Left ventricle myocardium inferior (tissue), 1 donor: ENCODE measurements at regions not wholly inside any gene's neighbourhood (a gene's known extent, or its start where the extent isn't known, plus 50 kb on each side); places are given as distances from the start of the nearest gene placed in this dataset.
"Not testable (repeated sequence)": the region's sequence is repeated elsewhere in the genome, so short reads cannot be mapped to it uniquely, and the experiment has no call there.

Experiments used
- DNase-seq: peaks from one replicate; pipeline ENCODE4 v3.0.0-alpha.2; 2020
- H3K27ac ChIP-seq: fragments of 200-600 bp; replicated peaks from 2 replicates; pipeline ENCODE4 v1.8.0; 2021
- H3K27me3 ChIP-seq: fragments of 200-600 bp; 2 replicates; pipeline ENCODE4 v1.8.0; 2021; ENCODE audit warnings: low read depth
- H3K36me3 ChIP-seq: fragments of 200-600 bp; 2 replicates; pipeline ENCODE4 v1.8.0; 2021
- H3K4me1 ChIP-seq: fragments of 200-600 bp; 2 replicates; pipeline ENCODE4 v1.8.0; 2021
- H3K4me3 ChIP-seq: fragments of 200-600 bp; 2 replicates; pipeline ENCODE4 v1.8.0; 2021; ENCODE audit warnings: mild to moderate bottlenecking, moderate library complexity
- H3K9me3 ChIP-seq: fragments of 200-600 bp; replicated peaks from 2 replicates; pipeline ENCODE4 v1.8.0; 2021
- intact Hi-C: fragments of 100-400 bp; cut with micrococcal nuclease; formaldehyde crosslinking; loops from one replicate; pipeline ENCODE4 v1.11.0; 2022
- TF ChIP-seq, protein P1 (sequence below): fragments of 200-600 bp; IDR thresholded peaks from 2 replicates; pipeline ENCODE4 v1.8.0; 2021; ENCODE audit warnings: antibody characterized with exemption, mild to moderate bottlenecking, borderline replicate concordance
- donor health status: DM: no; HTN: yes; CAD: no; lungs with severe emphysema.

DNA sequence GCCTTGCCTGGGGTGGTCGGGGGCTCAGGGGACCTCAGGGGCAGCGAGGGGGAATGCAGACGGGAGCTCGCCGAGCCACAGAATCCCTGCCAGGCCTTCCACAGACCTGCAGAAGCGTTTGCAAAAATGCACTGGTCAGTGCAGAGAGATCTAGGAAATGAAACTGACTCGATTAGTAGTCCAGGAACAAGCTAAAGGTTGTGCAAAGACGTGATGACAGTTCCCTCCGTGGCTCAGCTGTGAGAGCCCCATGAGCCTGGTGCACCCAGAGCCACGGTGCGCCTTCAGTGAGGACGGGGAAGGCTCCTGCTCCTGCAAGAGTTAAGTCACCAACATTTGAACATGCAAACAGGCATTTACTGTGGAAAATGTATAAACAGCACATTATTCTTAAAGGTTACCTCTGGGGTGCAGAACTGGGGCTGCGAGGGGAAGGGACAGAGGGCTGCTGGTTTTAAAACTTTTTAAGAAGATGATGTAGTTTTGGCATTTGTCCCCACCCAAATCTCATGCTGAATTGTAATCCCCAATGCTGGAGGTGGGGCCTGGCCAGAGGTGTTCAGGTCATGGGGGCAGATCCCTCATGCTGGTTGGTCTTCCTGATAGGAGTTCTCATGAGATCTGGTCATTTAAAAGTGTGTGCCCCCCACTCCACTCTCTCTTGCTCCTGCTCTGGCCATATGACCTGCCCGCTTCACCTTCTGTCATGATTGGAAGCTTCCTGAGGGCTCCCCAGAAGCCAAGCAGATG lies 147.3 kb downstream of the DLL1 start:
- no peak for DNase-seq
- no peaks in the 10 kb centered on the region for H3K36me3 ChIP-seq
- H3K27me3 ChIP-seq, result no peaks in the 10 kb centered on the region
- H3K4me1 ChIP-seq, result peaks cover 20% of the 10 kb centered on the region
- peaks cover 13% of the 10 kb centered on the region for H3K9me3 ChIP-seq
- H3K27ac ChIP-seq, result no peak overlapping the region
- H3K4me3 ChIP-seq, result no peak overlapping the region
- TF ChIP-seq, protein P1, sequence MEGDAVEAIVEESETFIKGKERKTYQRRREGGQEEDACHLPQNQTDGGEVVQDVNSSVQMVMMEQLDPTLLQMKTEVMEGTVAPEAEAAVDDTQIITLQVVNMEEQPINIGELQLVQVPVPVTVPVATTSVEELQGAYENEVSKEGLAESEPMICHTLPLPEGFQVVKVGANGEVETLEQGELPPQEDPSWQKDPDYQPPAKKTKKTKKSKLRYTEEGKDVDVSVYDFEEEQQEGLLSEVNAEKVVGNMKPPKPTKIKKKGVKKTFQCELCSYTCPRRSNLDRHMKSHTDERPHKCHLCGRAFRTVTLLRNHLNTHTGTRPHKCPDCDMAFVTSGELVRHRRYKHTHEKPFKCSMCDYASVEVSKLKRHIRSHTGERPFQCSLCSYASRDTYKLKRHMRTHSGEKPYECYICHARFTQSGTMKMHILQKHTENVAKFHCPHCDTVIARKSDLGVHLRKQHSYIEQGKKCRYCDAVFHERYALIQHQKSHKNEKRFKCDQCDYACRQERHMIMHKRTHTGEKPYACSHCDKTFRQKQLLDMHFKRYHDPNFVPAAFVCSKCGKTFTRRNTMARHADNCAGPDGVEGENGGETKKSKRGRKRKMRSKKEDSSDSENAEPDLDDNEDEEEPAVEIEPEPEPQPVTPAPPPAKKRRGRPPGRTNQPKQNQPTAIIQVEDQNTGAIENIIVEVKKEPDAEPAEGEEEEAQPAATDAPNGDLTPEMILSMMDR, result no peak
- intact Hi-C loops, result no loop called here

- TF ChIP-seq, protein P1, result no peak
- Histone ChIP-seq H3K4me1 (peaks cover 20% of the 10 kb centered on the region), H3K27me3 (no peaks in the 10 kb centered on the region), H3K9me3 (peaks cover 13% of the 10 kb centered on the region), H3K27ac (no peak overlapping the region), H3K36me3 (no peaks in the 10 kb centered on the region), H3K4me3 (no peak overlapping the region)
- DNase-seq, result no peak
- intact Hi-C loops, result no loop called here
Measured at GRCh38 chr6:170142559-170142958, 148.3 kb downstream of the DLL1 start.

GRCh38 chr6:170141061-170141460 lies 149.8 kb downstream of the DLL1 start:
- H3K27me3 ChIP-seq, H3K4me3 ChIP-seq, DNase-seq, intact Hi-C loops, H3K36me3 ChIP-seq, H3K27ac ChIP-seq: not testable (repeated sequence)
- Histone ChIP-seq H3K9me3 (peaks cover 13% of the 10 kb centered on the region), H3K4me1 (peaks cover 28% of the 10 kb centered on the region)

DNA sequence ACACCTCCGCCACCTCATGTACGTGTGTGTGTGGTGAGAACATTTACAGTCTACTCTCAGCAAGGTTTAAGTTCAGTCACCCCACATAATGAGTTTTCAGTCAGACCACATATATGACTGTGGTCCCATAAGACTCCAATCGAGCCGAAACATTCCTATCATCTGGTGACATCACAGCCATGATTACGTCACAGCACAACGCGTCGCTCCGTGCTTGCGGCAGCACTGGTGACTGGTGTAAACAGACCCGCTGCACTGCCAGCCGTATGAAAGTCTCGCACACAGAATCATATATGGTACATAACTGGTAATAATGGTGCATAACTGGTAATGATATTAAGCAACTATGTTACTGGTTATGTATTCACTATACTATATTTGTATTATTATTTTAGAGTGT lies 150.7 kb downstream of the DLL1 start:
- intact Hi-C loops, result no loop called here
- H3K4me3 ChIP-seq, result no peak overlapping the region
- DNase-seq, result no peak
- TF ChIP-seq, protein P1, result no peak
- H3K9me3 ChIP-seq, result peaks cover 13% of the 10 kb centered on the region
- no peaks in the 10 kb centered on the region for H3K36me3 ChIP-seq
- H3K27ac ChIP-seq, result no peak overlapping the region
- peaks cover 35% of the 10 kb centered on the region for H3K4me1 ChIP-seq
- no peaks in the 10 kb centered on the region for H3K27me3 ChIP-seq

DNA sequence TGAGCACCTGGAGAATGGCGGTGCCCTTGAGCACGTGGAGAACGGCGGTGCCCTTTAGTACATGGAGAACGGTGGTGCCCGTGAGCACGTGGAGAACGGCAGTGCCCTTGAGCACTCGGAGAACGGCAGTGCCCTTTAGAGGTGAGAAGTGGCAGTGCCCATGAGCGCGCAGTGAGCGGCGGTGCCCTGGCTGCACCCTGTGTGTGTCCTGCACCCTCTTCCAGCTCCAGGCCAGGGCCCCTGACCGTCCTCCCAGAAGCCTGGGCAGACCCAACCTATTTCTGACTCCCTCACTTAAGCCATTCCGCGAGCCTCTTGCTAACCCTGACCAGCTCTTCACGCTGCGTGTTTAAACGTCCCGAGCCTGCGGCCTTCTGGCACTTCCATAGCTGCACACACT lies 151.3 kb downstream of the DLL1 start:
- H3K36me3 ChIP-seq, result no peaks in the 10 kb centered on the region
- TF ChIP-seq, protein P1, result no peak
- no peaks in the 10 kb centered on the region for H3K27me3 ChIP-seq
- peaks cover 13% of the 10 kb centered on the region for H3K9me3 ChIP-seq
- DNase-seq, result no peak
- H3K4me3 ChIP-seq, result no peak overlapping the region
- H3K4me1 ChIP-seq, result peaks cover 39% of the 10 kb centered on the region
- intact Hi-C loops, result no loop called here
- no peak overlapping the region for H3K27ac ChIP-seq

DNA sequence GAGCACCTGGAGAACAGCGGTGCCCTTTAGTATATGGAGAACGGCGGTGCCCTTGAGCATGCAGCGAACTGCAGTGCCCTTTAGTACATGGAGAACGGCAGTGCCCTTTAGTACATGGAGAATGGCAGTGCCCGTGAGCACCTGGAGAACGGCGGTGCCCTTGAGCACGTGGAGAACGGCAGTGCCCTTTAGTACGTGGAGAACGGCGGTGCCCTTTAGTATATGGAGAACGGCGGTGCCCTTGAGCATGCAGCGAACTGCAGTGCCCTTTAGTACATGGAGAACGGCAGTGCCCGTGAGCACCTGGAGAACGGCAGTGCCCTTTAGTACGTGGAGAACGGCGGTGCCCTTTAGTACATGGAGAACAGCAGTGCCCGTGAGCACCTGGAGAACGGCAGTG lies 151.8 kb downstream of the DLL1 start:
- H3K27me3 ChIP-seq, DNase-seq, H3K9me3 ChIP-seq, H3K36me3 ChIP-seq, H3K27ac ChIP-seq, intact Hi-C loops, H3K4me3 ChIP-seq: not testable (repeated sequence)
- H3K4me1 ChIP-seq, result peaks cover 44% of the 10 kb centered on the region
